Upper lobe of left lung (tissue), 6 donors: ENCODE measurements at regions not wholly inside any gene's neighbourhood (a gene's known extent, or its start where the extent isn't known, plus 50 kb on each side); places are given as distances from the start of the nearest gene placed in this dataset.
"Not testable (repeated sequence)": the region's sequence is repeated elsewhere in the genome, so short reads cannot be mapped to it uniquely, and the experiment has no call there.

Source experiments
- ATAC-seq, 2 donors: fragments of 200-7000 bp; cut with Tn5 transposase; one replicate each; pipeline ENCODE4 v1.9.1; 2022; ENCODE audit warnings: mild to moderate bottlenecking in 2 of 2, moderate library complexity in 2 of 2; ENCODE audit not compliant: low FRiP score in 2 of 2
- DNase-seq, 2 donors: peaks; one replicate each; pipeline ENCODE4 v3.0.0-alpha.2; 2019 to 2020
- H3K27ac ChIP-seq, 4 donors: fragments of 200-600 bp; sonication (generic); one replicate each; pipeline ENCODE4 v1.5.1; 2016 to 2019
- H3K27me3 ChIP-seq, 4 donors: fragments of 200-600 bp; sonication (generic); one replicate each; pipeline ENCODE4 v1.5.1; 2017 to 2019
- H3K36me3 ChIP-seq, 4 donors: fragments of 200-600 bp; sonication (generic); one replicate each; pipeline ENCODE4 v1.5.1; 2016 to 2019
- H3K4me1 ChIP-seq, 4 donors: fragments of 200-600 bp; sonication (generic); one replicate each; pipeline ENCODE4 v1.5.1; 2018 to 2019
- H3K4me3 ChIP-seq, 4 donors: fragments of 200-600 bp; sonication (generic); one replicate each; pipeline ENCODE4 v1.5.1; 2017 to 2019; ENCODE audit warnings: mild to moderate bottlenecking in 2 of 4, moderate library complexity in 1 of 4
- H3K9me3 ChIP-seq, 4 donors: fragments of 200-600 bp; sonication (generic); one replicate each; pipeline ENCODE4 v1.5.1; 2018 to 2019
- EP300 ChIP-seq, 4 donors: sonication (generic); formaldehyde crosslinking; IDR thresholded peaks; one replicate each; pipeline ENCODE4 v1.5.1; 2017; ENCODE audit warnings: antibody characterized with exemption in 4 of 4, control low read depth in 2 of 4
- POLR2A ChIP-seq, 4 donors: fragments of 450-650 bp; IDR thresholded peaks; one replicate each; pipeline ENCODE4 v1.5.1; 2016 to 2017; ENCODE audit warnings: antibody characterized with exemption in 4 of 4, mild to moderate bottlenecking in 2 of 4
- POLR2AphosphoS5 ChIP-seq, 2 donors: sonication (generic); formaldehyde crosslinking; IDR thresholded peaks; one replicate each; pipeline ENCODE4 v1.5.1; 2017; ENCODE audit warnings: antibody characterized with exemption in 2 of 2
- WGBS, 2 donors: methylation state at CpG; one replicate each; pipeline ENCODE4 v1.1.5; 2017 to 2018; 5-methylcytosine and 5-hydroxymethylcytosine counted together
- TF ChIP-seq, protein P1 (sequence below), 6 experiments: fragments of 450-650 bp in 4 of 6; fragments of 200-600 bp in 2 of 6; sonication (generic) in 2 of 6; IDR thresholded peaks; one replicate each; pipeline ENCODE4 v1.5.1; 2016 to 2019; ENCODE audit warnings: antibody characterized with exemption in 6 of 6
- donor health status: DM: no; HTN: no; CAD: no; lungs with moderate emphysema.
- donor health status: DM: no; HTN: yes; CAD: no; lungs with severe emphysema.

GRCh38 chr4:77293426-77293825 lies 136.4 kb downstream of the CCNG2 start:
- Histone ChIP-seq H3K4me1 (no peaks in the 10 kb centered on the region), H3K4me3 (no peak overlapping the region), H3K27me3 (no peaks in the 10 kb centered on the region), H3K9me3 (peaks cover 0 to 2% (median 0%) of the 10 kb centered on the region in 4 donors), H3K27ac (no peak overlapping the region), H3K36me3 (no peaks in the 10 kb centered on the region)
- ATAC-seq = no peak
- TF ChIP-seq POLR2AphosphoS5 (IDR thresholded peaks at IDR 0.05) (no peak), EP300 (IDR thresholded peaks at IDR 0.05) (no peak), POLR2A (IDR thresholded peaks at IDR 0.05) (no peak)
- TF ChIP-seq, protein P1, sequence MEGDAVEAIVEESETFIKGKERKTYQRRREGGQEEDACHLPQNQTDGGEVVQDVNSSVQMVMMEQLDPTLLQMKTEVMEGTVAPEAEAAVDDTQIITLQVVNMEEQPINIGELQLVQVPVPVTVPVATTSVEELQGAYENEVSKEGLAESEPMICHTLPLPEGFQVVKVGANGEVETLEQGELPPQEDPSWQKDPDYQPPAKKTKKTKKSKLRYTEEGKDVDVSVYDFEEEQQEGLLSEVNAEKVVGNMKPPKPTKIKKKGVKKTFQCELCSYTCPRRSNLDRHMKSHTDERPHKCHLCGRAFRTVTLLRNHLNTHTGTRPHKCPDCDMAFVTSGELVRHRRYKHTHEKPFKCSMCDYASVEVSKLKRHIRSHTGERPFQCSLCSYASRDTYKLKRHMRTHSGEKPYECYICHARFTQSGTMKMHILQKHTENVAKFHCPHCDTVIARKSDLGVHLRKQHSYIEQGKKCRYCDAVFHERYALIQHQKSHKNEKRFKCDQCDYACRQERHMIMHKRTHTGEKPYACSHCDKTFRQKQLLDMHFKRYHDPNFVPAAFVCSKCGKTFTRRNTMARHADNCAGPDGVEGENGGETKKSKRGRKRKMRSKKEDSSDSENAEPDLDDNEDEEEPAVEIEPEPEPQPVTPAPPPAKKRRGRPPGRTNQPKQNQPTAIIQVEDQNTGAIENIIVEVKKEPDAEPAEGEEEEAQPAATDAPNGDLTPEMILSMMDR (IDR thresholded peaks at IDR 0.05) = no peak
- no peak for DNase-seq

DNA sequence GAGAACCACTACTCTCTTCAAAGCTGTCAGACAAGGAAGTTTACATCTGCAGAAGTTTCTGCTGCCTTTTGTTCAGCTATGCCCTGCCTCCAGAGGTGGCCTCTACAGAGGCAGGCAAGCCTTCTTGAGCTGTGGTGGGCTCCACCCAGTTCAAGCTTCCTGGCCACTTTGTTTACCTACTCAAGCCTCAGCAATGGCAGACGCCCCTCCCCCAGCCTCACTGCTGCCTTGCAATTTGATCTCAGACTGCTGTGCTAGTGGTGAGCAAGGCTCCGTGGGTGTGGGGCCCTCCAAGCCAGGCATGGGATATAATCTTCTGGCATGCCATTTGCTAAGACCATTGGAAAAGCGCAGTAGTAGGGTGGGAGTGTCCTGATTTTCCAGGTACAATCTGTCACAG lies 144.0 kb downstream of the CCNG2 start:
- not testable (repeated sequence) for H3K4me3 ChIP-seq, H3K9me3 ChIP-seq, ATAC-seq, H3K36me3 ChIP-seq, H3K4me1 ChIP-seq, H3K27ac ChIP-seq, H3K27me3 ChIP-seq
- WGBS, 2 donors = 20 to 27% methylated on average over 1 to 3 of the region's 3 CpGs
- DNase-seq = peak in 1 of 2 donors; percentile 56

DNA sequence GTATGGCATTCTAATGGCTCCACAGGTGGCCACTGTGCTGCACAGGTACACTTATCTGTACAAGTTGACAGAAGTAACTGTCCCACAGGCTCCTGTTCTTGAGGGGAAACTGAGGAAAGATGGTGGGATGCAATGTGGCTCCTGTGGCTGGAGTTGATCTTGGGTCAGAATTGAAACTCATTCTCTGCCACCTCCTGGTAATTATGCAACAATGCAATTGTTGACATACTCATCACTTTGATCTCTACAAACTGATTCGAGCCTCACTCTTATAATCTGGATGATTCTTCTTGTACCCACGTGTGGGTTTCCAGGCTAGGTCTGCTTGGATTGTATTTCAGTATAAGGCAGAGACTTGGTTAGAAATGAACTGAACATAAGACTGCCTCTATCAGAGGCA lies 148.8 kb downstream of the CCNG2 start:
- TF ChIP-seq, protein P1 (IDR thresholded peaks at IDR 0.05) = no peak
- TF ChIP-seq EP300 (IDR thresholded peaks at IDR 0.05) (no peak), POLR2A (IDR thresholded peaks at IDR 0.05) (no peak), POLR2AphosphoS5 (IDR thresholded peaks at IDR 0.05) (no peak)
- WGBS, 2 donors = 51 to 59% methylated on average over 2 of the region's 2 CpGs
- Histone ChIP-seq H3K36me3 (no peaks in the 10 kb centered on the region), H3K27ac (no peak overlapping the region), H3K4me1 (no peaks in the 10 kb centered on the region), H3K27me3 (peaks cover 0 to 3% (median 0%) of the 10 kb centered on the region in 4 donors), H3K4me3 (no peak overlapping the region), H3K9me3 (no peaks in the 10 kb centered on the region)
- DNase-seq = no peak
- ATAC-seq = no peak

- H3K27me3 ChIP-seq = peaks cover 0 to 3% (median 0%) of the 10 kb centered on the region in 4 donors
- H3K4me3 ChIP-seq = no peak overlapping the region
- no peak overlapping the region for H3K27ac ChIP-seq
- no peaks in the 10 kb centered on the region for H3K4me1 ChIP-seq
- ATAC-seq (no peak), DNase-seq (no peak)
- TF ChIP-seq, protein P1 (IDR thresholded peaks at IDR 0.05) = no peak
- TF ChIP-seq POLR2A (IDR thresholded peaks at IDR 0.05) (no peak), EP300 (IDR thresholded peaks at IDR 0.05) (no peak), POLR2AphosphoS5 (IDR thresholded peaks at IDR 0.05) (no peak)
- WGBS, 2 donors = 74 to 81% methylated on average over 2 of the region's 2 CpGs
- H3K36me3 ChIP-seq = no peaks in the 10 kb centered on the region
- H3K9me3 ChIP-seq = no peaks in the 10 kb centered on the region
Observed at GRCh38 chr4:77306496-77306895, 149.5 kb downstream of the CCNG2 start.

- ATAC-seq = no peak
Observed at GRCh38 chr4:77308843-77309242, 151.8 kb downstream of the CCNG2 start.

More at GRCh38 chr4:77308843-77309242, 151.8 kb downstream of the CCNG2 start:
- DNase-seq = no peak
- H3K27me3 ChIP-seq = no peaks in the 10 kb centered on the region
- no peaks in the 10 kb centered on the region for H3K9me3 ChIP-seq
- H3K36me3 ChIP-seq = no peaks in the 10 kb centered on the region
- no peak for TF ChIP-seq EP300 (IDR thresholded peaks at IDR 0.05)
- TF ChIP-seq POLR2A (IDR thresholded peaks at IDR 0.05) = no peak
- TF ChIP-seq POLR2AphosphoS5 (IDR thresholded peaks at IDR 0.05) = no peak
- TF ChIP-seq, protein P1 (IDR thresholded peaks at IDR 0.05) = peak in 5 of 6 experiments; percentile 11 to 44 (median 27)
- H3K27ac ChIP-seq = no peak overlapping the region
- H3K4me3 ChIP-seq = no peak overlapping the region
- WGBS, 2 donors = 14 to 29% methylated on average over 1 of the region's 1 CpG
- H3K4me1 ChIP-seq = no peaks in the 10 kb centered on the region
